ENCODE measurements at regions not wholly inside any gene's neighbourhood (a gene's known extent, or its start where the extent isn't known, plus 50 kb on each side); places are given as distances from the start of the nearest gene placed in this dataset.
"Not testable (repeated sequence)": the region's sequence is repeated elsewhere in the genome, so short reads cannot be mapped to it uniquely, and the experiment has no call there.

GRCh38 chr1:239951511-239952140 is 140.1 kb upstream of the FMN2 start:
- peak; percentile 68 for DNase-seq

GRCh38 chr1:239952348-239953308 is 139.1 kb upstream of the FMN2 start:
- DNase-seq = no peak

- no peak for DNase-seq
These were observed 136.8 kb upstream of the FMN2 start for GRCh38 chr1:239954836-239955235.

DNA sequence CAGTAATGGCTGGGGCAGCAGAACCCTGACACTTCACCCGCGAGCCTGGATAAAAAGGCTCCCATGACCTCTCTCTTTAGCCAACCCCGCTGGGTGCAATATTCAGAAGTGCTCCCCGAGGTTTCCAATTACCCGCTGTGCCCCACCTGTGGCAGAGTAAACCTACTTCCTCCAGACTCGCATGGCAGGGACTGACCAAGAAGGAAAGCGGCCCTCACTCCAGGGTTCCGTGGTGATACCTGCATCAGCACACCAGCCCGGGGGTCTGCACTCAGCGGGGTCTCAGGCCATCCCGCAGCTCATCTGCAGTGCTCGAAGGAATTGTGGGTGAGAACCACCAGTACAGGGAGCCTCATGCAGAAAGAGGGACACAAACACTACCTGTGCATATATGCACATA is 136.3 kb upstream of the FMN2 start:
- no peak for DNase-seq

DNA sequence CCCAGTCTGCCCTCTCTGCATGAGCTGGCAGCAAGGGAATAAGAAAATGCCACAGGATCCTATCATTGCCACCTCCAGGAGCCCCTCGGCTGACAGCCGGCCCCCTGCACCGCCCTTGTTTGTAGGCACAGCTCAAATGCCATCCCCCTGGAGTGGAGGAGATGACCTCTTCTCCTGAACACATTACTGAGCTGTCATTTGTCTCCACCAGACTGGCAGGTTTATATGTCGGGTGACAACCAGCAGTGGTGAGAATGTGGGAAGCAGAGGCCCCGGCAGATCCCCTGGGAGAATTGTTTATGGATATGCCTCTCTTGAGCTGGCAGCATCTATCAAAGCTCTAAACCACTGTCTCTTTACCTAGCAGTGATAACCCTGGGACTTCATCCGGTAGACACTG is 135.4 kb upstream of the FMN2 start:
- DNase-seq = no peak

GRCh38 chr1:239958063-239958462 is 133.6 kb upstream of the FMN2 start:
- DNase-seq = no peak

DNA sequence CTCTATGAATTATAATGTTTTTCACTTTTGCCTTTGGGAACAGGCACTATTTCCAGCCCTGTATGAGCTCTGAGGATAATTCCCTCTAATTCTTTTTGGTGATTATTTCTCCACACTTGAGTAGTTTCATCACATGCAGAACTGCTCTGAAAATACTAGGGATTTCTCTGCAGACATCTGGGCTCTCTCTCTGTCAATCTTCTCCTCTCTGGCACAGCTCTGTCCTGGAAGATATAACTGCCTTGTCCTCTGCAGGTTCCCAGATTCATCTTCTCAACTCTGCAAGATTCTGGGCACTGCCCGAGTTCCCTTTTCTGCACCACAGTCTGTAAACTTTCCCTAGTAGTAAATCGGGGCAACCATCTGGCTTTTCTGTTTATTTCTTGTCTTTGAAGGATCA is 131.3 kb upstream of the FMN2 start:
- no peak for DNase-seq

GRCh38 chr1:239963856-239964255 is 127.8 kb upstream of the FMN2 start:
- DNase-seq = no peak

DNA sequence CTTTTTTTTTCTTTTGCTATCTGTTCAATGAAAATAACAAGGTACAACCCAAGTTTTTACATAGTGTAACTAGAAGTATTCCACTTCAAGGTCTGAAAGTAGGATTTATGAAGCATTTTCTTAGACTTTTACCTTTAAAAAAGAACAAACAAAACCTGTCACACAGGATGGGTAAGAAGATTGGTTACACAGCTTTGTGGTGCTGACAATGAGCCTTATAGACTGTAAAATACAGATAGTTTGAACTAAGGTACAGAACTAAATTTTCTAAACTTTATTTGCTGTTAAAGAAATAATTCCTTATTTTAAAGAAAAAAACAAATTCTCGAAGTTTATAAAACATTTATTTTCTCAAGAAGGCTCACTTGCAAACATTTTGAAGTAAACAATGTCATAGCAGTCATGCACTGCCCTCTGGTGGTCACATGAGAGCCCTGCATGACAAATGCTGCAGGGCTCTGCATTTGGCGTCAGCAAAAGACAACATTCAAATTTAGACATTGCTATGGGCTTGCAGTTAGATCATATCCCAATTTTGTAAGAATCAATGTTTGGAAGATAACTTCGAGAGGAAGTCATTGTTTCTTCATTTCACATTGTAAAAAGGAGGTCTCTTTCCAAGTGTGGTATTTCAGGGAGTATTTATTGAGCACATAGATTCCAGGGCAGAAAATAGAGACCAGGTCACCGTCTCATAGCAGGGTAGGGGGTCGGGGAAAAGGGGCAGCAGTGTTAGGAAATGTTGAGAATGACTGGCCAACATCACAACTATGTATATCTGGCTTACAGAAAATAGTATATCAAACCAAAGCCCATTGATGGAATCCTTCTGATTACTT is 115.3 kb upstream of the FMN2 start:
- DNase-seq = peak; percentile 48

DNA sequence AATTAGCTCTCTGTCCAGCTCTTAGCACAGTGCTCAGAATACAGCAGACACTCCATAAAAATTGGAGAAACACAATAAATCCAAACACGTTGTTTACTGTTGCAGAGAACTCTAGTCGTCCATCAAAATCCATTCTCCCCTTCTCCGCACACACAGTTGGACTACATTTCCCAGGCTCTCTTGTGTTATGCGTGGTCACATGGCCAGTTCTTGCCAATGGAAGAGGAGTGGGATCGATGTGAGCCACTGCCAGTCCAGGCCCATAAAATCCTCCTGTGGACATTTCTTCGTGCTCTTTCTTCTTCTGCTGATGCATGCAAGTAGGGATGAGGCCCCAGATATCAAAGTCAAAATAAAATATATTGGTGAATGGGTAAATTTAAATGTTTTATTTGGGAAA is 114.3 kb upstream of the FMN2 start:
- no peak for DNase-seq

DNA sequence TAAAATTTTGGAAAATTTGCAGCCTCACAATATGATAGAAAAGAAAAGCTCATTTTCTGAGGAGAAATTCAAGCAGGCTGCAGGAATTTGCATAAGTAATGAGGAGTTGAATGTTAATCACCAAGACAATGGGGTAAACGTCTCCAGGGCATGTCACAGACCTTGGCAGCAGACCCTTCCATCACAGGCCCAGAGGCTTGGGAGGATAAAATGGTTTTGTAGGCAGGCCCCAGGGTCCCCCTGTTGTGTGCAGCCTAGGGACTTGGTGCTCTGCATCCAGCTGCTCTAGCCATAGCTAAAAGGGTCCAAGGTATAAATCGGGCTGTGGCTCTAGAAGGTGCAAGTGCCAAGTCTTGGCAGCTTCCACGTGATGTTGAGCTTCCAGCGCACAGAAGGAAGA is 112.2 kb upstream of the FMN2 start:
- no peak for DNase-seq

DNA sequence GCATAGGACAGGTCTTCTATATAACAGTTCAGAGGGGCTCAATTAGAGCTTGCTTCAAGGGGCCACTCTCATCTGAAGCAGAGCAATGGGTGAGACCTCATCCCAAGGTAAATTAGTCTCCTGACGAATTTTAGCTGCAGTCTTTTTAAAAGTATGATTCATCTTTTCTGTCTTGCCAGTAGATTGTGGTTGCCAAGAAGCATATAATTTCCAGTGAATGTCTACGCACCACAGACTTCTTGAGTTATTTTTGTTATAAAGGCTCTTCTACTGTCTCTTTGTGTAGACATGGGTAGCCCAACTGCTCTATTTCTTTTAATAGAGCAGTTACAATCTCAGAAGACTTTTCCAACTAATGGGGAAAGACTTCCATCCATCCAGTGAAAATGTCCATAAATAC is 108.9 kb upstream of the FMN2 start:
- no peak for DNase-seq

- no peak for DNase-seq
These were observed 106.6 kb upstream of the FMN2 start for GRCh38 chr1:239985044-239985443.

- DNase-seq = peak; percentile 47
These were observed 104.5 kb upstream of the FMN2 start for GRCh38 chr1:239987103-239987745.

DNA sequence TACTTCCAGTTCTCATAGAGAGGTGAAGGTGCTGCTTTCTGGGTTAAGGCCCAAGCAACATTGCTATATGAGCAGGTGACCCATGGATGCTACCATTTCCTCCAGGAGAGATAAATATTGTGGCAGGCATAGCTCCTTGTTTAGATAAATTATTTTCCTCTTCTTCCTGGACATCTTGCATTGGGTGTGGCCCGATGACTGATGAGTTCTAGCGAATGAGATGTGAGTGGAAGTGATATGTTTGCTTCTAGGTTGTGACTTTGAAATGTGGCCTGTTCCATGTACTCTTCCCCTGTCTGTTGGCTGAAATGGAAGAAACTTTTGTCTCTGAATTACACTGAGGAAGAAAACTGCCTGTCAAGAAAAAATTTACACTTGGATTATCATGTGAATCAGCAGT is 101.7 kb upstream of the FMN2 start:
- DNase-seq = no peak

GRCh38 chr1:239992566-239992965 is 99.1 kb upstream of the FMN2 start:
- DNase-seq = not testable (repeated sequence)

GRCh38 chr1:239993366-239993765 is 98.3 kb upstream of the FMN2 start:
- no peak for DNase-seq

DNA sequence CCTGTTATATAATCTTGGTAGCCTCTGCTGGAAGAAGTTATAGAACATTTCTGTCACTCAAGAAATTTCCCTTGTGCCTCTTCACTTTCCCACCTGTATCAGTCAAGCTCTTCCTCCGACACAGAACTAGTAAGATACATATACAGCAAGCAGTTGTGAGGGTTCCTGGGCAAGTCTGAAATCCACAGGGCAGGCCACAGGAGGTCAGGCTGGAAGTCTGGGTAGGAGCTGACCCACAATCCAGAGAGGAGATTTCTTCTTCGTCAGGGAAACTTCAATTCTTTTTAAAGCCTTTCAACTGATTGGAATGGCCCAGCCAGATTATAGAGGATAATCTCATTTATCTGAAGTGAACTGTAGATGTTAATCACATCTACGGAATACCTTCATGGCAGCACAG is 96.4 kb upstream of the FMN2 start:
- DNase-seq = no peak

DNA sequence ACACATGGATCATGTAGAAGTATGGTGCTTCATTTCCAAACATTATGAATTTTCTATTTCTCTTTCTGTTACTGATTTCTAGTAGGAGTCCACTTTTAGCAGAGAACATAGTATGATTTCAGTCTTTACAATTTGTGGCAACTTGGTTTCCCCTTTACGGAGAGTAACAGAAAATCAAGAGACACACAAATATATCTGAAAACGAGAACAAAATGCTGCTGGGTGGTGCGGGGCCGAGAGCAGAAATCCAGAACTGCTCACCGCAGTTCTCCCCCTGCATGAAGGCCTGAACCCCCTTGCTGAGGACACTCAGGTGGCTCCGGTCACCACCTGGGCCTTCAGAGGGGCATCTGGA is 94.5 kb upstream of the FMN2 start:
- DNase-seq = no peak

DNA sequence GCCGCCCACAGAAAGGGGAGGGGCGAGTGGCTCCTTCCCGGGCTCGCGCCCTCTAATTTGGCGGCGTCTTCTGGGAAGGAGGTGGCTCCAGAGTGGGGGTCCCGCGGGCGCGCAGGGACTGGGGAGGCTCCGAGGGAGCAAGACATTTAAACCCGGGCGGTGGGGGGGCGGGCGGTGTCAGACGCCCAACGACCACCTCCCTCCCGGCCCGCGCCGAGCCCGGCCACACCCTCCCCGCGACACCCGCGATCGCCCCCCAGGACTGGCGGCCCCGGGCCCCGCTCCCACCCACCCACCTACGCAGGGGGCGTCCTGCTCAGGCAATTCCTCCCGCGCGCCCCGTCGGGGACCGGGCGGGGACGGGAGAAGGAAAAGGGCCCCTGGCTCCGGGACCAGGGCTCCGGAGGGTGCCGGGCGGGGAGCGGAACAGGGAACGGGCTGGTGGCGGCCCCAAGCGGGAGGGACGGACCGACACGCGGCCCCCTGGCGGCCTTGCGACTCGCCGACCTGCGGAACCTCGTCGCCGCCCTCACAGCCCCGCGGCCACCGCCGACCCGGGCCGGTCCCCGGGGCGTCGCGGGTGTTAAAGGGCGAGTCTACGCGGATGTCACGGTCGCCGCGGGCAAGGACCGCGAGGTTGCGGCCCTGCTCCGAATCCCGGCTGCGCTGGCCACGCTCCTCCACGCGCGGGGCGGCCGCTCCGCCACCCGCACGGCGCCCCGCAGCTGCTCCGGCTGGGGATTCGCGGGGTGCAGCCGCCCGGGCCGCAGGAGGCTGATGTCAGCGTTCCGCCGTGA is 94.0 kb upstream of the FMN2 start:
- DNase-seq = peak; percentile 38

DNA sequence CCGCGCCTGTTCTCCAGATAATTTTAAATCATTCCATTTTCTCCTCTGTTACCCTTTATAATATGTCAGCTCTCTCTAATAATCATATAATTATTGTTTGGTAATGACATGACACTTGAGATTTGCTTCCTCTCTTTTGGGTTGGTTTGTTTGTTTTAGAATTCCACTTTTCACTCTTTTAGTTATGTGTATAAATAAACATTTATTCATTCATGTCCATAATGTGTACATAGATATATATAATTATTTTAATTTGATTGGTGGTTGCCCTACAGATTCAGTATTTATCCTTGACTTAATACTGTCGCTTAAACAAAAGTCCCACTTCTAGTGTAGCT is 93.4 kb upstream of the FMN2 start:
- DNase-seq = no peak

DNA sequence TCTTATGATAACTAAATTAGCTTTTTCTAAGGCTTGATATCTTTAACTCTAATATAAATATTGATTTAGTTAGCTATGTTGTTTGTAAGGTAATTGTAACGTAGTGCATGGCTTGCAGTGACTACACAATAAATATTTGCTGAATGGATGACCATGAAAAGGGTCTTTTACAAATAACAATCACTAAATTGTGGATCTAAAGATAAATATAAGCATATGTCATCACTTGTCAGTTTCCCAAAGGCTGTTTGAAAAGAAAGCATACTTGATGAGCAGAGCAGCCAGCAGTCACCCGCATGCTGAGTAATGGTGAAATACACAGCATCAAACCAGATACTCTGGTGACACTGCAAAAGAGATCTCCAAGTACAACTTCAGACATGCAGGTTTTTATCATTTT is 92.5 kb upstream of the FMN2 start:
- no peak for DNase-seq
